NCI-H1694 (cell line): ENCODE measurements at regions not wholly inside any gene's neighbourhood (a gene's known extent, or its start where the extent isn't known, plus 50 kb on each side); places are given as distances from the start of the nearest gene placed in this dataset.

Experiments used
- DNase-seq: peaks from one replicate; lab custom pipeline; 2025; lab: John Stamatoyannopoulos, UW

GRCh38 chr1:39085174-39085573 lies 59.0 kb downstream of the NDUFS5 start:
- DNase-seq, result no peak

DNA sequence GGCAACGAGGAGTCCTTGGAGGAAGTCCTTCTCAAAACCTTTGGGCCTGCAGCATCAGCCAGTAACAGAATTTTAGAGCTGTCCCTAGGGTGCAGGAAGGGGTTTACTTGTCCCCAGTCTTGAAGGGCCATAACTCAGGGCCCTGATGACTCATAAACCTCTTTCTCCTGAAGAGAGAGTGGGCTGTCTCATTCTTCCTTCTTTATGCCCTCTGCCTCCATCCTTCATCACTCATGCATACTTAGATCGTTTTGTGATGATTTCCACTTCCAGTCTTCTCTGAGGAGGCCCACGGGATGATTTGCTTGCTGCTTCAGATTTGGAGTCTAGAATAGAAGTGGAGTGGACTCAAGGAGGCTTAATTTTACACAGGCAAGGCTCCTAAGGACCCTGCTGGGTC lies 60.2 kb downstream of the NDUFS5 start:
- DNase-seq, result no peak

GRCh38 chr1:39086865-39087409 lies 60.8 kb downstream of the NDUFS5 start:
- no peak for DNase-seq

- DNase-seq, result no peak
Measured at GRCh38 chr1:39087435-39087834, 61.3 kb downstream of the NDUFS5 start.

DNA sequence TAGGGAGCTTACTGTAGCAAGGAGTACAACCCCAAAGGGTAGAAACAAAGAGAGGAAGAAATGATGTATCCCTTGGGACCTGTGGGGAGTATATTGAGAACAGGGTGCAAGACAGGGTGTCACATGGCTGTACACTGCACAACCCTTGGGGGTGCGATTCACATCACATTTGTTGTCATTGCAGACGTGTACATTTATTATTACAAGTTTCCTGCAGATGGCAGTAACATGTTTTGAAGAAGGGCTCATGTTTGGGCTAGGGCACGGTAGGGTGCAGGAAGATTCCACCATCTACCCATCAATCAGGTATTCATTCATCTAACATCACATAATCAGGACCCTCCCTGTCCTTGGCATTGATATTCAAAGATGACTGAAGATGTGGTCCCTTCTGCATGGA lies 62.5 kb downstream of the NDUFS5 start:
- no peak for DNase-seq

GRCh38 chr1:39089931-39090521 lies 63.9 kb downstream of the NDUFS5 start:
- no peak for DNase-seq

- no peak for DNase-seq
Measured at GRCh38 chr1:39090757-39091380, 64.7 kb downstream of the NDUFS5 start.

DNA sequence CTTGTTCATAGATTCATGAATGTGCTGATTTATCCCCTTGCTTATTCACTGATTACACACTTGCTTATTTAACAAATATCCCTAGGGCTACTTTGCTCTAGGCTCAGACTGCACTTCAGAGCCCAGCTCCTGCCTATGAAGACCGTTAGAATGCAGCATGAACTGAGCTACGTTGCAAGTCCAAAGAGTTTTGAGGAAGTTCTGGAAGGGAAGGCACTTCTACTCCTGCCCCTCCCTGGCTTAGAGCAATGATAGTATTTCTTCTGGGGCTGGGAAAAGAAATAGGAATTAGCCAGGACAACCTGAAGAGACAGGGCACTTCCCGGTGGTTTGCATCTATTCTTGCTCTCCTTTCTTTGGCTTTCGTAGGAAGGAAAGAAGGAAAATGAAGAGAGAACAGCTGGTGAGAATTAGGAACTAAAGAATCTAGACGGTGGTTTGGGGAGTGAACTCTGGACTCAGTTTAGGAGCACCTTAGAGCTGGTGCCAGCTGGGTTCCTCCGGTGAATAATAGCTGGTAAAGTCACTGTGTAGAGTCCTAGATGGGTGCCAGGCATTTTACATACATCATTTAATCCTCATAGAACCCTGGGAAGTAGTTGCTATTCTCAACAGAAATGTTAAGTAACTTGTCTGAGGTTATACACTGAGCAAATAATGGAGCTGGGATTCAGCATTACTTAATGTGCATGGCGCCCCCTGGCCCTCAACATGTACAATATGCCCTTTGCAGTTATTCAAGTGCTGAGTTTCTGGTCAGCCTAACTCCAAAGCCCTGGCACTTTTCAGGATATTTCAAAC lies 65.9 kb downstream of the NDUFS5 start:
- DNase-seq, result no peak

- no peak for DNase-seq
Measured at GRCh38 chr1:39094685-39095084, 68.5 kb downstream of the NDUFS5 start.

GRCh38 chr1:39098546-39099250 lies 72.5 kb downstream of the NDUFS5 start:
- peak; percentile 76 for DNase-seq

- peak; percentile 52 for DNase-seq
Measured at GRCh38 chr1:39102537-39103327, 76.6 kb downstream of the NDUFS5 start.

DNA sequence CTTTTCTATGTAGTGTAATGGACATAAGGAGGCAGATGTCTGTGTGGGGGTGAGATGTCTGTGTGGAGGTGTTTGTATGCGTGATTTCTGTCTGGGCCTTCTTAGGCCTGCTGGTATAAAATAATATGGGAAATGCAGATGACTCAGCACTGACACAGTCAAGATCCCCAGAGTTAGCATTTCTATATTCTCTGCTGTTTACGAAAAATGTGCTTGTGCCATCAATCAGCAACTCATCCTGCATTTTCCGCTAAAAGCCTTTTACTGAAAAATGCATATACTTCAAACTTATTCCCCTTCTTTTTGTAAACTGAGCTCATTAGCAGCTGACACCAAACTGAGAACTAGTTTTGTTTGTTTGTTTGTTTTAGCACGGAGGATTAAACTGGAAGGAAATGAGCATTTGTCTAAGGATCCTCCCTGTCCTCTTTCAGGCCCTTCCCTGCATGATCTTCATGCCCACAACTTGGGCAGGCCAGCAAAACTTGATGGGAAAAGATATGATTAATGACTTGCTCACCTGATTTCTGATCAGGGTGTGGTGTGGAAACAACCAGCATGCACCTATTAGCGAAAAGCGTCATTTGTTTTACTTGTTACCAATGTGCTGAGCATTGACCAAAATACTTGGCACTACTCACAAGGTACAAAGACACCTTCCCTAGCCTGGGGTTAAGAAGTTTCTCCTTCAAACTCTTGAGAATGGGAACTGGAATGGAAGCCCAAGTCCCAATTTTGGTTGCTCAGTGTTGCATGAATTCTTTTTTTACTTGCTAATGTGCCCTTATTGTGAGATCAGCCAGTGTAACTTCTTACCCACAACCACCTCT lies 77.4 kb downstream of the NDUFS5 start:
- no peak for DNase-seq

DNA sequence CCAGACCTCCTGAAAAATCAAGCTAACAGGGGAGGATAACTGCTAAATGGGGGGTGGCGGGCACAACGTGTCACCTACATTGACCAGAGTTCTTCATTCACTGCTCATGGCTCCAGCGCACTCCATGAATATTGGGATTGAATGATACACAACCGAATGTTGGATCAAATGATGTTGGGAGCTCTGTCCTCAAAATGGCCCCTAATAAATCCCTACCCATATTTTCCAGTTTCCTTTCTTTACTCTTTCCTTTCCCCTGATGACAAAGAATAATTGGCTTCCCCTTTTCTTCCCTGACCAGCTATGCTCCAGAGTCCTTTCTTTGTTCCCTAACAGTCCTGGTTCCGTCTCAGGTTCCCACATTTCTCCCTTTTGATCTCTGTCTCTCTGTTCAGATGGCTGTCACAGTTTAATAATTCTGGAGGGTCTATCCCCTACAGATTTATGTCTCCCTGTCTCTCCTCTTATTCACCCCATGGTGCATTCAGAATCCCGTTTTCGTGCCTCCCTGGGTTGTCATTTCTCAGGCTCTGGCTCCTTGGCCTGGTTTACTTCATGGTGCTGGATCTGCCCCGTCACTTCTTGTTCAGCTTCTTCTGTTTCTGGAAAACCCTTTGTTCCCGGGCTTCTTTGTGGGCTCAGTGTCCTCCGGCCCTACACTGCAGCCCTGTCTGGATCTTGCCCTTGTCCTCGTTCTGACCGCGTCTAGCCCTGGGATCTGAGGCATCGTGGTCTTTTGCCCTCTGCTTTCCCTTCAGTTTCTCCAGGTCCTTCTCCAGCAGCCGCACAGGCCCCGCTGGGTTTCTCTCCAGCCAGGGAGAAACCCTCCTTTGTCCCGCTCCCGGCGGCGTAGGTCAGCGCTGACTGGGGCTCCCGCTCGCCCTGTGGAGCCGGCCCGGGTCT lies 78.3 kb downstream of the NDUFS5 start:
- DNase-seq, result no peak

- no peak for DNase-seq
Measured at GRCh38 chr1:39105061-39105840, 79.1 kb downstream of the NDUFS5 start.

DNA sequence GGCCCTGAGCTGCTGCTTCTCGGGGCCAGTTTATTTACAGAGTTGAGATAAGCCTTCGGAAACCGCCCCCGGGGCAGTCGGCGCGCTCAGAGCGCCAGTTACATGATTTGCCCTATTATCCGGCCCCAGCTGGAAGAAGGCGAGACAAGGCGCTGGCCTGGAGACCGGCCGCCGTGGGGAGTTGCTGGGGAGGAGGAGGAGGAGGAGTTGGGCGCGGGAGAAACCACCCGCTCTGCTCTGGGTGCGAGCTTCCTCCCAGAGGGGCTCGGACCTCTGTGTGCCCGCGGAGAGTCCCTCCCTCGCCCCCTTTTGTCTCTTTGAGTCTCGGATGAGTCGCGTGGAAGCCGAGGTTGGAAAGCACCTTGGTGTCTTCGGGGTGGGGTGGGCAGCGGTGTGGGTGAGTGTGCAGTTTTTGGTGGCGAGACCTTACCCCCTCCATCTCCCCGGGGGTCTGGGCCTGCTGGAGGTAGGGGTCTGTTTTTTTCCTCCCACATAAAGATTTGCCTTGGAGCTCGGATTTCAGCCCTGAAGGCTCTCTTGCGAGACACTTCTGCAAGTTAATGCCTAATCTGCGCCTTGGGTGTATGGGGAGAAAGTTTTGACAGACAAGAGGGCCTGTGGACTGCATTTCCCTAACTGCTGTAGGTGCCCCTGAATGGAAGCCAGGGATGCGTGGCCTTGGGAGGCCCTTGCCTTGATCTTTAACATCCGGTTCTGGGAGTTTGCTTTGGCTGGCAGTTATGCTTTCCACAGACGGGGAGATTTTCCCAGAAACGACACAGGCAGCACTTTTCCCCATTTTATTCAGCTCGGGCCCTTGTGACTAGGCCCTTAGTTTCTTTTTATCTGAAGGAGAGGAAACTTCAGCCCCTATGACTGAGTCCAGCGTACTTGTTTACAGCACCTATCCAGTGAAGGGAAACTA lies 80.0 kb downstream of the NDUFS5 start:
- no peak for DNase-seq

GRCh38 chr1:39106801-39107327 lies 80.7 kb downstream of the NDUFS5 start:
- DNase-seq, result no peak
